Endothelial cell (in vitro differentiated cells): ENCODE measurements at regions not wholly inside any gene's neighbourhood (a gene's known extent, or its start where the extent isn't known, plus 50 kb on each side); places are given as distances from the start of the nearest gene placed in this dataset.

Experiments
- DNase-seq: peaks from one replicate; pipeline ENCODE4 v3.0.0; 2021; ENCODE audit warnings: low spot score
- H3K27ac Mint-ChIP-seq: one replicate; pipeline ENCODE4 v1.8.0; 2021; ENCODE audit warnings: mixed read lengths, inconsistent platforms; ENCODE audit not compliant: unreplicated experiment
- H3K27me3 Mint-ChIP-seq: one replicate; pipeline ENCODE4 v1.8.0; 2021; ENCODE audit warnings: mild to moderate bottlenecking, moderate library complexity, mixed read lengths, inconsistent platforms; ENCODE audit not compliant: unreplicated experiment
- H3K36me3 Mint-ChIP-seq: one replicate; pipeline ENCODE4 v1.8.0; 2021; ENCODE audit warnings: mild to moderate bottlenecking, low read depth, mixed read lengths, inconsistent platforms; ENCODE audit not compliant: unreplicated experiment
- H3K4me1 Mint-ChIP-seq: one replicate; pipeline ENCODE4 v1.8.0; 2021; ENCODE audit warnings: mild to moderate bottlenecking, mixed read lengths, inconsistent platforms; ENCODE audit not compliant: unreplicated experiment
- H3K4me3 Mint-ChIP-seq: one replicate; pipeline ENCODE4 v1.8.0; 2021; ENCODE audit warnings: mild to moderate bottlenecking, mixed read lengths, inconsistent platforms; ENCODE audit not compliant: unreplicated experiment
- H3K9me3 Mint-ChIP-seq: one replicate; pipeline ENCODE4 v1.8.0; 2021; ENCODE audit warnings: mixed read lengths, inconsistent platforms; ENCODE audit not compliant: unreplicated experiment
- TF ChIP-seq, protein P1 (sequence below): fragments of 200-600 bp; sonication (generic); IDR thresholded peaks from one replicate; pipeline ENCODE4 v1.5.0; 2021; ENCODE audit warnings: antibody characterized with exemption; ENCODE audit not compliant: unreplicated experiment

DNA sequence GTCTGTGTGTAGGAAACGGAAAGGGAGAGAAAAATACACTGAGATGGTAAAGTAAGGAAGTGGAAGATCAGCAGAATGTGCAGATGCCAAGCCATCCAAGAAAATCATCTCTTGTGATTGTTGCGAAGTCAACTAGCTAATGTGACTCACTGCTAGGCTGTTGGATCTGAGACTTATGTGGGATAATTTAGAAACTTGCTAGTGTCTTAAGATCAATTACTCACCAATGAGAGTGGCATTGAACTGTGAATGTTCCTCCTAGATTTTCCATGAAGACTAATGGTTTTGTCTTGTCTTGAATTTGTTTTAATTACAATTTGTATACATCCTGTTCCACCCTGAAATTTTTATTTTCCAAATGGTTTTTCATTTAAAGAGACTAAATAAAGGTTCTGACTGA lies 771.6 kb downstream of the EFNB2 start:
- no peaks in the 10 kb centered on the region for H3K4me1 Mint-ChIP-seq
- no peak overlapping the region for H3K4me3 Mint-ChIP-seq
- TF ChIP-seq, protein P1, sequence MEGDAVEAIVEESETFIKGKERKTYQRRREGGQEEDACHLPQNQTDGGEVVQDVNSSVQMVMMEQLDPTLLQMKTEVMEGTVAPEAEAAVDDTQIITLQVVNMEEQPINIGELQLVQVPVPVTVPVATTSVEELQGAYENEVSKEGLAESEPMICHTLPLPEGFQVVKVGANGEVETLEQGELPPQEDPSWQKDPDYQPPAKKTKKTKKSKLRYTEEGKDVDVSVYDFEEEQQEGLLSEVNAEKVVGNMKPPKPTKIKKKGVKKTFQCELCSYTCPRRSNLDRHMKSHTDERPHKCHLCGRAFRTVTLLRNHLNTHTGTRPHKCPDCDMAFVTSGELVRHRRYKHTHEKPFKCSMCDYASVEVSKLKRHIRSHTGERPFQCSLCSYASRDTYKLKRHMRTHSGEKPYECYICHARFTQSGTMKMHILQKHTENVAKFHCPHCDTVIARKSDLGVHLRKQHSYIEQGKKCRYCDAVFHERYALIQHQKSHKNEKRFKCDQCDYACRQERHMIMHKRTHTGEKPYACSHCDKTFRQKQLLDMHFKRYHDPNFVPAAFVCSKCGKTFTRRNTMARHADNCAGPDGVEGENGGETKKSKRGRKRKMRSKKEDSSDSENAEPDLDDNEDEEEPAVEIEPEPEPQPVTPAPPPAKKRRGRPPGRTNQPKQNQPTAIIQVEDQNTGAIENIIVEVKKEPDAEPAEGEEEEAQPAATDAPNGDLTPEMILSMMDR, result no peak
- no peaks in the 10 kb centered on the region for H3K27me3 Mint-ChIP-seq
- H3K27ac Mint-ChIP-seq, result no peak overlapping the region
- H3K36me3 Mint-ChIP-seq, result no peaks in the 10 kb centered on the region
- no peak for DNase-seq
- no peaks in the 10 kb centered on the region for H3K9me3 Mint-ChIP-seq

DNA sequence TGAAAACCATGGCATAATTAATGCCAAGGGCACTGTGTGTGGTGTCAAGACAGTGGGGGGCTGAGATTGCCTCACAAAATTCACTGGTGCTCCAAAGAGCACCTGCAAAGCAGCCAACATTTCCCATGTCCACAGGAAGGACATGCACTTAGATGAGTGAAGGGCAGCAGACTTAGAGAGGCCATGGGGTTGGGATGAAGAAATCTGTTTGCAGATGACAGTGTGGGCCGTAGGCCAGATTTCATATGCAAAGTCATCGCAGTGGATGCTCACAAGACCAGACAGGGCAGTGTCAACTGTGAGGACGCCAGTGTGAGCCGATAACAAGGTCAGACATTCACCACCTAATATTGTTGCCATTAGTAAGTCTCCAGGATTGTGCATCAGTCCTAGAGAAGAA lies 773.4 kb downstream of the EFNB2 start:
- H3K4me3 Mint-ChIP-seq, result no peak overlapping the region
- H3K36me3 Mint-ChIP-seq, result no peaks in the 10 kb centered on the region
- H3K4me1 Mint-ChIP-seq, result no peaks in the 10 kb centered on the region
- TF ChIP-seq, protein P1, result no peak
- H3K9me3 Mint-ChIP-seq, result no peaks in the 10 kb centered on the region
- H3K27ac Mint-ChIP-seq, result no peak overlapping the region
- H3K27me3 Mint-ChIP-seq, result no peaks in the 10 kb centered on the region
- DNase-seq, result no peak

DNA sequence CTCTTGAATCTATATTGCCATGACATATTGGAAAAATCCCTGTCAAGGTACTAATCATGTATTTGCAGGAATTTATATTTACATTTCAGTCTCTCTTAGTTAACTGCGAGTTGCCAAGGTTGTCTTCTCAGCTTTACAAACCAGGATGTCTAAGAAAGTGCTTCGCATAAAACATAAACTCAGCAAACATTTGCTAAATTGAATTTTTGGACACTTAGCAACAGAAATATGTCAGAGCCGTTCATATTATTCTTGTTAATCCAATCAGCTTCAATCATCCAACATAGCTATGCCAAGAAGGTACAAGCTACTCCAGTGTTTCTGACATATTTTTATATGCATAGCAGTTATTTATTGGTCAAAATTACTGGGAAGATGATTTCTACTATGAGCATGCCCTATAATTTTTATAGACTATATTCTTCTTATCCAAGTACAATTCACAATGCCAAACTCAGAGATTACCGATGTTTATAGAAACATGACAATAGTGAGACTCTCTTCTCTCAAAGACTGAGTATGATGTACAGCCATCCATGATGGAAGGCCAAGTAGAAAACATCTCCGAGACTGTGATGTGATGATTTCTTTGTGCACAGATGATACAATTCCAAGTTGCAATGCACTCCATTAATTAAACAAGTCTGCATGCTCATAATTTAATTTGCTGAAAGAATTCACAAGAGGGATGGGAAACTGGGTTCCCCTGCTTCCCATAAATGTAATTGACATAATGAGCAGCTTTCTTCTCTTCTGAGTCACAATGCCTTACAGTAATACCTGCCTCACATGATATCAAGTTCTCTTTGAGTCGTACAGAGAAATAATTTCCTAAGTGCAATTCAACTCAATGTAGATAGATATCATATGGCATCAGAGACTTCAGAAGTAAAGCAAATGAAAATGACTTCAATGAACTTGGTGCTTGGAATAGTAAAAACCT lies 776.3 kb downstream of the EFNB2 start:
- DNase-seq, result no peak
- TF ChIP-seq, protein P1, result no peak
- Mint-ChIP-seq H3K27me3 (no peaks in the 10 kb centered on the region), H3K9me3 (no peaks in the 10 kb centered on the region), H3K36me3 (no peaks in the 10 kb centered on the region), H3K4me1 (no peaks in the 10 kb centered on the region), H3K4me3 (no peak overlapping the region), H3K27ac (no peak overlapping the region)

DNA sequence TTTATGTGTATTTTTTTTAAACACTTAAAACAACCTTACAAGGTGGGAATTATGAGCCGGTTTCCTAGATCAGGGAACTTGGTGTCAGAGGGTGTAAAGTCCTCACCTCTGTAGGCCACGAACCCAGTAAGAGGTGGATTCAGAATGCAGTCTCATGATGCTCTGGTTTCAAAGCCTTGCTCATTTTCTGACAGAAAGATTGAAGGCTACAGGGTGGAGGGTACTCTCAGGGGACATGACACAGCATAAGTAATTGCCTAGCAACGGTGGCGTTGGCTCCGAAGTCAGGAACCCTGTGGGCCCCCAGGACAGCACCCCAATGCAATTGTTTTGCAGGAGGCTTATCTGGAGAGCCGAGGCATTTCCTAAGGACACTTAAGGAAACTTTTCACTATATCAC lies 794.7 kb downstream of the EFNB2 start:
- no peak for DNase-seq
- Mint-ChIP-seq H3K4me1 (no peaks in the 10 kb centered on the region), H3K27me3 (peaks cover 3% of the 10 kb centered on the region), H3K36me3 (no peaks in the 10 kb centered on the region), H3K27ac (no peak overlapping the region), H3K9me3 (no peaks in the 10 kb centered on the region), H3K4me3 (no peak overlapping the region)
- TF ChIP-seq, protein P1, result no peak

DNA sequence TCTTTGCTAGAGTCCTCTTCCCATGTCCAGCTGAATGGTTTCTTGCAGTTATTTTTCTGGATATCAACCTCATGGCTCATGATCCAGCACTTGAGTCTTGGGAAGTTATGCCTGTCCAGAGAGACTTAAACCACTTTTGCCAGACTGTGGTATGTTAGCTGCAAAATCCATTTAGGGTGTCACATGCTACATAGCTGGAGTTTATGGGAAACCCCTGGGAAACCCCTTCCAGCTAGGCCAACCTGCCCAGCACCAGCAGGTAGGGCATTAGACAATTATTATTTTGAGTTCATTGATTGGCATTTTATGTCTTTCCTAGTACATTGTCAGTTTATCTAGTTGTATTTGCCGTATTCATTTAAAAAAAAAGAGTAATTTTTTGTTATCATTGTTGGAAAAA lies 797.8 kb downstream of the EFNB2 start:
- Mint-ChIP-seq H3K27ac (no peak overlapping the region), H3K36me3 (no peaks in the 10 kb centered on the region)
- TF ChIP-seq, protein P1, result no peak

More for the DNA sequence above, 797.8 kb downstream of the EFNB2 start:
- Mint-ChIP-seq H3K4me1 (no peaks in the 10 kb centered on the region), H3K4me3 (no peak overlapping the region), H3K27me3 (peaks cover 3% of the 10 kb centered on the region), H3K9me3 (no peaks in the 10 kb centered on the region)
- no peak for DNase-seq
